Activated CD8-positive, alpha-beta memory T cell treated with anti-CD3 and anti-CD28 coated beads, Interleukin-2, amount 10 ng/mL, durations not matched to agents 7 days and 5 days (primary cell): ENCODE measurements at regions not wholly inside any gene's neighbourhood (a gene's known extent, or its start where the extent isn't known, plus 50 kb on each side); places are given as distances from the start of the nearest gene placed in this dataset.
"Not testable (repeated sequence)": the region's sequence is repeated elsewhere in the genome, so short reads cannot be mapped to it uniquely, and the experiment has no call there.

Experiments used
- ATAC-seq: fragments of 150-1000 bp; cut with Tn5 transposase; one replicate; pipeline ENCODE4 v1.10.0; 2021; ENCODE audit warnings: moderate library complexity
- CTCF ChIA-PET: fragments of 350-600 bp; sonication (Branson Sonifier 250); formaldehyde crosslinking; loops from one replicate; lab custom pipeline; 2021; ENCODE audit warnings: antibody characterized with exemption; lab: Charles Lee
- DNase-seq: peaks from one replicate; pipeline ENCODE4 v3.0.0-alpha.2; 2020
- H3K27ac Mint-ChIP-seq: one replicate; pipeline ENCODE4 v1.8.0; 2021; ENCODE audit warnings: mild to moderate bottlenecking, mixed read lengths
- H3K27me3 Mint-ChIP-seq: one replicate; pipeline ENCODE4 v1.8.0; 2021; ENCODE audit warnings: mixed read lengths
- H3K36me3 Mint-ChIP-seq: one replicate; pipeline ENCODE4 v1.8.0; 2021; ENCODE audit warnings: mild to moderate bottlenecking, mixed read lengths
- H3K4me1 Mint-ChIP-seq: one replicate; pipeline ENCODE4 v1.8.0; 2021; ENCODE audit warnings: mixed read lengths
- H3K4me3 Mint-ChIP-seq: one replicate; pipeline ENCODE4 v1.8.0; 2021; ENCODE audit warnings: mild to moderate bottlenecking, moderate library complexity, mixed read lengths
- H3K9me3 Mint-ChIP-seq: one replicate; pipeline ENCODE4 v1.8.0; 2022; ENCODE audit warnings: low read depth, mixed read lengths

DNA sequence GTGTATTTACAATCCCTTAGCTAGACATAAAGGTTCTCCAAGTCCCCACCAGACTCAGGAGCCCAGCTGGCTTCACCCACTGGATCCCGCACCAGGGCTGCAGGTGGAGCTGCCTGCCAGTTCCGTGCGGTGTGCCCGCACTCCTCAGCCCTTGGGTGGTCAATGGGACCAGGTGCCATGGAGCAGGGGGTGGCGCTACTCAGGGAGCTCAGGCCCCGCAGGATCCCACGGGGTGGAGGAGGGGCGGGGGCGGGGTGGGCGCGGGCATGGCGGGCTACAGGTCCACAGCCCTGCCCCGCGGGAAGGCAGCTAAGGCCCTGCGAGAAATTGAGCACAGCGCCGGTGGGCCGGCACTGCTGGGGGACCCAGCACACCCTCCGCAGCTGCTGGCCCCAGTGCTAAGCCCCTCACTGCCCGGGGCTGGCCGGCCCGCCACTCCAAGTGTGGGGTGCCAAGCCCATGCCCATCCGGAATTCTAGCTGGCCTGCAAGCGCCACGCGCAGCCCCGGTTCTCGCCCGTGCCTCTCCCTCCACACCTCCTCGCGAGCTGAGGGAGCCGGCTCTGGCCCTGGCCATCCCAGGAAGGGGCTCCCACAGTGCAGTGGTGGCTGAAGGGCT lies 99.8 kb upstream of the STARD4 start:
- H3K36me3 Mint-ChIP-seq, H3K27ac Mint-ChIP-seq, ATAC-seq, H3K9me3 Mint-ChIP-seq, H3K27me3 Mint-ChIP-seq, H3K4me3 Mint-ChIP-seq, CTCF ChIA-PET, DNase-seq, H3K4me1 Mint-ChIP-seq: not testable (repeated sequence)

DNA sequence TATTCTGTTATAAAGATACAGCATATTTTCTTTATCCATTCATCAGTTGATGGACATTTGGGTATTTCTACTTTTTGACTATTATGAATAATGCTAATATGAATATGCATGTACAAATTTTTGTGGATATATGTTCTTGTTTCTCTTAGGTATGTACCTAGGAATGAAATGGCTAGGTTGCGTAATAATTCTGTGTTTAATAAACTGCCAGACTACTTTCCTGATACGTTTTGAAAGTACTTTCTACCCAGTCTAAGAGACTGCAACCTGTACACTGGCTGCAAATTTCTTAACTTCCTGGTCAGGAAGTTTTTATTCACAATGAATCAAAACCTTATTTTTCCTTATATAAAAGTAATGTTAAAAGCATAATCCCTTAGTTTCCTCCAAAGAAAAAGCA lies 93.9 kb upstream of the STARD4 start:
- ATAC-seq (no peak), DNase-seq (no peak)
- H3K4me3 Mint-ChIP-seq: no peak overlapping the region
- H3K27me3 Mint-ChIP-seq: no peaks in the 10 kb centered on the region
- CTCF ChIA-PET: no interaction called here
- no peaks in the 10 kb centered on the region for H3K36me3 Mint-ChIP-seq
- no peaks in the 10 kb centered on the region for H3K4me1 Mint-ChIP-seq
- H3K9me3 Mint-ChIP-seq: no peaks in the 10 kb centered on the region
- no peak overlapping the region for H3K27ac Mint-ChIP-seq

DNA sequence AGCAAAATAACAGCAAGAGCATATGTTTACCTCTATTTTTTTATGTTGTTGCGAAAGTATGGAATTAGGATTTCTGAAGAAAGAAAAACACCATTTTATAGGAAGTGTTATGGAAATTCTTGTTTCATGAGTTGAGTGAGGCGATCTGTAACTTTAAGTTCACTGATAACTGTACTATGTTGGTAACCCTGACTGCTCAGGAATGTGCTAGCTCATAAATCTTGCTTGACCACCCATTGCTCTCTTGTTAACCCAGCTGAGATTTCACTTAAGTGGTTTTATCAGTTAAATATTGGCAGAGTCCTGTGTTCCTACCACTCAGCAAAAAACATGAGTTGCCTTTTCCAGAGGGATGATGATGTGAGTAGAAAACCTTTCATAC lies 91.1 kb upstream of the STARD4 start:
- H3K27ac Mint-ChIP-seq: no peak overlapping the region
- H3K4me3 Mint-ChIP-seq: no peak overlapping the region
- ATAC-seq (no peak), DNase-seq (no peak)
- no peaks in the 10 kb centered on the region for H3K27me3 Mint-ChIP-seq
- H3K36me3 Mint-ChIP-seq: no peaks in the 10 kb centered on the region
- H3K4me1 Mint-ChIP-seq: no peaks in the 10 kb centered on the region
- CTCF ChIA-PET: no interaction called here
- no peaks in the 10 kb centered on the region for H3K9me3 Mint-ChIP-seq

GRCh38 chr5:111602817-111603445 lies 90.6 kb upstream of the STARD4 start:
- no peak overlapping the region for H3K27ac Mint-ChIP-seq
- H3K4me3 Mint-ChIP-seq: no peak overlapping the region
- CTCF ChIA-PET: no interaction called here
- no peaks in the 10 kb centered on the region for H3K9me3 Mint-ChIP-seq
- no peaks in the 10 kb centered on the region for H3K36me3 Mint-ChIP-seq
- ATAC-seq (no peak), DNase-seq (no peak)
- no peaks in the 10 kb centered on the region for H3K4me1 Mint-ChIP-seq
- H3K27me3 Mint-ChIP-seq: no peaks in the 10 kb centered on the region

GRCh38 chr5:111598996-111599395 lies 86.7 kb upstream of the STARD4 start:
- H3K4me3 Mint-ChIP-seq: no peak overlapping the region
- H3K4me1 Mint-ChIP-seq: no peaks in the 10 kb centered on the region
- no peaks in the 10 kb centered on the region for H3K27me3 Mint-ChIP-seq
- CTCF ChIA-PET: no interaction called here
- DNase-seq (no peak), ATAC-seq (no peak)
- no peaks in the 10 kb centered on the region for H3K9me3 Mint-ChIP-seq
- no peaks in the 10 kb centered on the region for H3K36me3 Mint-ChIP-seq
- no peak overlapping the region for H3K27ac Mint-ChIP-seq

GRCh38 chr5:111597491-111597890 lies 85.2 kb upstream of the STARD4 start:
- H3K36me3 Mint-ChIP-seq: no peaks in the 10 kb centered on the region
- no peak overlapping the region for H3K4me3 Mint-ChIP-seq
- ATAC-seq (no peak), DNase-seq (no peak)
- CTCF ChIA-PET: no interaction called here
- no peaks in the 10 kb centered on the region for H3K4me1 Mint-ChIP-seq
- no peaks in the 10 kb centered on the region for H3K27me3 Mint-ChIP-seq
- no peak overlapping the region for H3K27ac Mint-ChIP-seq
- H3K9me3 Mint-ChIP-seq: no peaks in the 10 kb centered on the region

GRCh38 chr5:111596705-111597104 lies 84.4 kb upstream of the STARD4 start:
- H3K4me1 Mint-ChIP-seq: no peaks in the 10 kb centered on the region
- DNase-seq (no peak), ATAC-seq (no peak)
- no peaks in the 10 kb centered on the region for H3K36me3 Mint-ChIP-seq
- CTCF ChIA-PET: no interaction called here
- no peak overlapping the region for H3K4me3 Mint-ChIP-seq
- H3K9me3 Mint-ChIP-seq: no peaks in the 10 kb centered on the region
- no peak overlapping the region for H3K27ac Mint-ChIP-seq
- no peaks in the 10 kb centered on the region for H3K27me3 Mint-ChIP-seq

DNA sequence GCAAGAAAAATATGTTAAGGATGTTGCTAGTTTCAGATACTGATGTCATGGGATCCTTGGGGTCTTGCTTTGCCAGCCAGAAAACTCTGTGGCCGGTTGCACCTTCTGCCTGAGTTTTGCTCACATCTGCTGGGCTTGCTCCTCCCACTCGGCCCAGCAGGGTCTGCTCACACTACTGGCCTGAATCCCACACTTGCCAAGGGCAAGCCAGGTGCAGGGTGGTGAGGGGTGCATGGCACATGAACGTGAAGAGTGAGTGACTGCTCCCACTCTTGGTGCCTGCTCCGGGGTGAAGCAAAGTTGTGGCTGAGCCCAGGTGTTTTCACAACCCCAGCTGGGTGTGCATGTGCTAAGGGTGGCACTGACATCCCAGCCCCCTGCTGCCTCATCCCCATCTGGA lies 83.1 kb upstream of the STARD4 start:
- no peaks in the 10 kb centered on the region for H3K9me3 Mint-ChIP-seq
- no peak overlapping the region for H3K27ac Mint-ChIP-seq
- DNase-seq (no peak), ATAC-seq (no peak)
- CTCF ChIA-PET: no interaction called here
- H3K36me3 Mint-ChIP-seq: no peaks in the 10 kb centered on the region
- no peaks in the 10 kb centered on the region for H3K27me3 Mint-ChIP-seq
- H3K4me3 Mint-ChIP-seq: no peak overlapping the region
- H3K4me1 Mint-ChIP-seq: no peaks in the 10 kb centered on the region

DNA sequence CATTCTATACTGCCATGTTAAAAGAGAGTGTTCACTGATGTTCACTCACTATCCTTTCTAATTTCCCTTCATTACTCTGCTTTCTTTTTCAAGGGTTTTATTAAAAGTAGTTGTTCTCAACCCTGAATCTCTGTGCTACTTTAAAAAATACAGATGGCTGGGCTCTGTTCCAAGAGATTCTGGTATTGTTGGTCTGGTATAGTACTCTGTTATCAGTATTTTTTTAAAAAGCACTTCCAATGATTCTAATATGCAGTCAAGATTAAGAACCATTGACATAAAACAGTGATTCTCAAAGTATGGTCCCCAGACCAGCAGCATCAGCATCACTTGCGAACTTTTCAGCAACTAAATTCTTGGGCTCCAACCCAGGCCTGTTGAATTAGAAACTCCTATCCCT lies 77.0 kb upstream of the STARD4 start:
- no peaks in the 10 kb centered on the region for H3K9me3 Mint-ChIP-seq
- H3K36me3 Mint-ChIP-seq: no peaks in the 10 kb centered on the region
- H3K27me3 Mint-ChIP-seq: peaks cover 5% of the 10 kb centered on the region
- no peak overlapping the region for H3K4me3 Mint-ChIP-seq
- no peak for DNase-seq
- no peak overlapping the region for H3K27ac Mint-ChIP-seq
- peaks cover 4% of the 10 kb centered on the region for H3K4me1 Mint-ChIP-seq
- ATAC-seq: no peak
- CTCF ChIA-PET: no interaction called here

DNA sequence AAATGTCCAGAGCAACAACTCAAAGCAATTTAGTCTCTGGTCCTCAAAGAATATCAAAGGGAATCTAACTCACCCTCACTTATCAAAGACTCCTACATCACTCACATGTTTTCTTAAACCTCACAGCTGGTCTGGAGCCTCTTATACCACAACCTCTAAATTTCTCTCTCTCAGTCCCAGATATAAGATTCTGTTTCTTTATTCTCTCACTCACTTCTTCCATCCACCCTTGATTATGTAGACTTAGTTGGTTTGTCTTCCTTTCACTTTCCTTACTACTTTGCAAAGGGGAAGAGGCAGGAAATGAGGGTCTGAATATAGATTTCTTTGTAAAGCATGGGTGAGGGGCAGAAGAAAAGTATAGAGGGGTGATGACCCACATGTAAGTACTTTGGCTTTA lies 75.4 kb upstream of the STARD4 start:
- H3K36me3 Mint-ChIP-seq: no peaks in the 10 kb centered on the region
- CTCF ChIA-PET: no interaction called here
- H3K9me3 Mint-ChIP-seq: no peaks in the 10 kb centered on the region
- H3K4me3 Mint-ChIP-seq: no peak overlapping the region
- DNase-seq: no peak
- no peak overlapping the region for H3K27ac Mint-ChIP-seq
- ATAC-seq: no peak
- H3K4me1 Mint-ChIP-seq: peaks cover 4% of the 10 kb centered on the region
- peaks cover 8% of the 10 kb centered on the region for H3K27me3 Mint-ChIP-seq

- H3K4me3 Mint-ChIP-seq: no peak overlapping the region
- H3K4me1 Mint-ChIP-seq: peaks cover 4% of the 10 kb centered on the region
- no peak for DNase-seq
- ATAC-seq: no peak
- H3K36me3 Mint-ChIP-seq: no peaks in the 10 kb centered on the region
- CTCF ChIA-PET: no interaction called here
- H3K27me3 Mint-ChIP-seq: peaks cover 11% of the 10 kb centered on the region
- no peak overlapping the region for H3K27ac Mint-ChIP-seq
- H3K9me3 Mint-ChIP-seq: no peaks in the 10 kb centered on the region
These were observed 73.6 kb upstream of the STARD4 start for GRCh38 chr5:111585946-111586345.

DNA sequence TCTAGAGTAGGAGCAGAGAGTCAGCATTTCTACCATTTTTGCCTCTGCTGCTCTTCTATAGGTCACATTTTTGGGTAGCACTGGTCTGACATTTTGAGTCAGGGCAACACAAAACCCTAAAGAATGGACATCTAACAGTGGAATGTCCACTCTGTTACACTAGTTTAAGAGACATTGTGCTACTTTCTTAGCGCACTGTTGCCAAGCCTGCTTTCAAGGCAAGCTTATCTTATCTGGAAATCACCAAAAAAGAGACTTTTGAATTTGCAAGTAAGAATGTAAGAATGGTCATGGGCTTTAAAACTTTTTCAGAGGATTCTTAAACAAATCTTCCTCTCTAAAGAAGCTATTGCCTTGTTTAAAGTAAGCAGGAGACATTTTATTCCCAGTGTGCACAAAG lies 73.0 kb upstream of the STARD4 start:
- Mint-ChIP-seq H3K36me3 (no peaks in the 10 kb centered on the region), H3K4me3 (no peak overlapping the region), H3K9me3 (no peaks in the 10 kb centered on the region), H3K27me3 (peaks cover 11% of the 10 kb centered on the region), H3K27ac (no peak overlapping the region), H3K4me1 (peaks cover 4% of the 10 kb centered on the region)
- ATAC-seq (no peak), DNase-seq (no peak)
- CTCF ChIA-PET: no interaction called here

- no peaks in the 10 kb centered on the region for H3K9me3 Mint-ChIP-seq
- H3K4me3 Mint-ChIP-seq: no peak overlapping the region
- CTCF ChIA-PET: interaction anchor here (1.3 kb wide), 1 partner anchor 34 kb away, joined by 4 read pairs; no protein-coding TSS in a partner anchor
- H3K36me3 Mint-ChIP-seq: no peaks in the 10 kb centered on the region
- H3K27me3 Mint-ChIP-seq: peaks cover 11% of the 10 kb centered on the region
- ATAC-seq: no peak
- H3K4me1 Mint-ChIP-seq: peaks cover 4% of the 10 kb centered on the region
- H3K27ac Mint-ChIP-seq: no peak overlapping the region
- no peak for DNase-seq
These were observed 72.3 kb upstream of the STARD4 start for GRCh38 chr5:111584651-111585050.

DNA sequence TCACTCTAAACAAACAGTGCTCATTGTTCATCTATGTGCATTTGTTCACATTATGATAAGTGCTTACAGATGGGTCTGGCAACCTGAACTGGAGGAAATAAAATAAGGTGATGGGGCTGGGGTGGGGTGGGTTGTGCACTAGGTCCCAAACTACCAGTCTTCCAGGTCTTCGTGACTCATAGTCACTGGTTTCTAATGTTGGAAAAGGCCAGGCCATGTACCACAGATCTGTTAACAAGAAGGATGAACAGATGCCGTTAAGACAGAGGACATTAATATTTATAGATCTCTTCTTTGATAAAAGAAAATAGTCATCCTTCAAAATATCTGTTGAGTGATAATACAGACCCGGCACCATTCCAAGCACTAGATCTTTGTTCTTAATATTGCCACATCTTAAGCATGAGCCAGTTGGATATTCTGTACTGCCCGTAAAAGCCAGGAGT lies 71.4 kb upstream of the STARD4 start:
- Mint-ChIP-seq H3K9me3 (no peaks in the 10 kb centered on the region), H3K36me3 (no peaks in the 10 kb centered on the region), H3K27ac (no peak overlapping the region), H3K4me1 (peaks cover 4% of the 10 kb centered on the region), H3K4me3 (no peak overlapping the region), H3K27me3 (peaks cover 12% of the 10 kb centered on the region)
- CTCF ChIA-PET: interaction anchor here (1.3 kb wide), 1 partner anchor 33 kb away, joined by 4 read pairs; no protein-coding TSS in a partner anchor
- ATAC-seq: no peak
- no peak for DNase-seq
